ENCODE measurements at regions not wholly inside any gene's neighbourhood (a gene's known extent, or its start where the extent isn't known, plus 50 kb on each side); places are given as distances from the start of the nearest gene placed in this dataset.

- no peaks in the 10 kb centered on the region for H3K36me3 ChIP-seq
- TF ChIP-seq POLR2AphosphoS5 (IDR thresholded peaks at IDR 0.05) (no peak), CTCF (IDR thresholded peaks at IDR 0.05 in 8 of 11, conservative IDR thresholded peaks at IDR 0.05 in 3 of 11) (no peak), POLR2A (IDR thresholded peaks at IDR 0.05) (no peak)
- H3K4me3 ChIP-seq = no peak overlapping the region
- DNase-seq = no peak
- 57 to 88% (median 67%) methylated on average over 1 of the region's 1 CpG for WGBS, 5 donors
- no peak overlapping the region for H3K27ac ChIP-seq
- intact Hi-C loops (cut with DNase I; ENCODE audit: low total_unique reads) = no loop called here
- no peaks in the 10 kb centered on the region for H3K9me3 ChIP-seq
- no peaks in the 10 kb centered on the region for H3K4me1 ChIP-seq
- no peaks in the 10 kb centered on the region for H3K27me3 ChIP-seq (replicated peaks in 1 of 7)
These were observed 490.8 kb upstream of the PIK3C3 start for GRCh38 chr18:41464278-41464677.

GRCh38 chr18:41462946-41463345, 492.1 kb upstream of the PIK3C3 start:
- H3K9me3 ChIP-seq = no peaks in the 10 kb centered on the region
- no peak for TF ChIP-seq POLR2AphosphoS5 (IDR thresholded peaks at IDR 0.05)
- TF ChIP-seq CTCF (IDR thresholded peaks at IDR 0.05 in 8 of 11, conservative IDR thresholded peaks at IDR 0.05 in 3 of 11) = no peak
- TF ChIP-seq POLR2A (IDR thresholded peaks at IDR 0.05) = no peak
- no peak overlapping the region for H3K27ac ChIP-seq
- 60 to 86% (median 67%) methylated on average over 1 of the region's 1 CpG for WGBS, 5 donors
- no peaks in the 10 kb centered on the region for H3K36me3 ChIP-seq
- H3K27me3 ChIP-seq (replicated peaks in 1 of 7) = no peaks in the 10 kb centered on the region
- intact Hi-C loops (cut with DNase I; ENCODE audit: low total_unique reads) = no loop called here
- DNase-seq = no peak
- no peak overlapping the region for H3K4me3 ChIP-seq
- no peaks in the 10 kb centered on the region for H3K4me1 ChIP-seq

GRCh38 chr18:41461114-41461513, 493.9 kb upstream of the PIK3C3 start:
- Histone ChIP-seq H3K27me3 (replicated peaks in 1 of 7) (no peaks in the 10 kb centered on the region), H3K9me3 (no peaks in the 10 kb centered on the region), H3K4me1 (no peaks in the 10 kb centered on the region), H3K36me3 (no peaks in the 10 kb centered on the region), H3K4me3 (no peak overlapping the region), H3K27ac (no peak overlapping the region)
- 47 to 70% (median 55%) methylated on average over 2 of the region's 2 CpGs for WGBS, 5 donors
- intact Hi-C loops (cut with DNase I; ENCODE audit: low total_unique reads) = no loop called here
- no peak for DNase-seq
- TF ChIP-seq CTCF (IDR thresholded peaks at IDR 0.05 in 8 of 11, conservative IDR thresholded peaks at IDR 0.05 in 3 of 11) (no peak), POLR2AphosphoS5 (IDR thresholded peaks at IDR 0.05) (no peak), POLR2A (IDR thresholded peaks at IDR 0.05) (no peak)

GRCh38 chr18:41459656-41460055, 495.4 kb upstream of the PIK3C3 start:
- TF ChIP-seq CTCF (IDR thresholded peaks at IDR 0.05 in 8 of 11, conservative IDR thresholded peaks at IDR 0.05 in 3 of 11) (no peak), POLR2AphosphoS5 (IDR thresholded peaks at IDR 0.05) (no peak), POLR2A (IDR thresholded peaks at IDR 0.05) (no peak)
- 84 to 96% (median 88%) methylated on average over 2 of the region's 2 CpGs for WGBS, 5 donors
- H3K27ac ChIP-seq = no peak overlapping the region

More at GRCh38 chr18:41459656-41460055, 495.4 kb upstream of the PIK3C3 start:
- no peak for DNase-seq
- Histone ChIP-seq H3K4me3 (no peak overlapping the region), H3K36me3 (no peaks in the 10 kb centered on the region), H3K9me3 (no peaks in the 10 kb centered on the region), H3K4me1 (no peaks in the 10 kb centered on the region), H3K27me3 (replicated peaks in 1 of 7) (no peaks in the 10 kb centered on the region)
- intact Hi-C loops (cut with DNase I; ENCODE audit: low total_unique reads) = no loop called here
